ENCODE measurements at regions not wholly inside any gene's neighbourhood (a gene's known extent, or its start where the extent isn't known, plus 50 kb on each side); places are given as distances from the start of the nearest gene placed in this dataset.

DNA sequence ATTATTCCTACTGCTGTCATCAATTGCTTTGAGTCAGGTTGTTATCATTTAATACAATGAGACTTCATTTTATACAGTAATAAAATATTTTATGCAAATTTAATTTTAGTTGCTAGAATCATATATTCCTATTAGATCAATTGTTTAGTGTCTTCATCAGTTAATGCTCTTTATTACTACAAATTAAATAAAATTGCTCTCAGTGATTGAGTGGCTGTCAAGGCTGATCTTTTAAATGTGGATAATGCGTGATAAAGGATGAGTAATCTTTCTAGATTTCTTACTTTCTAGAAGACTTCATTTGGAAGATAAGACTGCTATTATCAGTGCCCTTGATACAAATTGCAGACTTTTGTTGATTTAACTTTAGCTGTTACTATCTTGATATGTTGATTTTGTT is 59.6 kb upstream of the CDH2 start:
- Histone ChIP-seq H3K27me3 (ENCODE audit: insufficient read depth, low read length, poor library complexity) (no peaks in the 10 kb centered on the region), H4K20me1 (ENCODE audit: insufficient read depth, low read length) (no peaks in the 10 kb centered on the region), H3K9ac (ENCODE audit: low read depth, low read length) (no peak overlapping the region), H3K36me3 (ENCODE audit: insufficient read depth, low read length) (no peaks in the 10 kb centered on the region), H3K4me3 (ENCODE audit: low read depth in 1 of 2, low read length in 2 of 2) (no peak overlapping the region), H2AFZ (ENCODE audit: low read depth, low read length) (no peak overlapping the region), H3K4me2 (ENCODE audit: insufficient read depth, low read length) (no peak overlapping the region), H3K27ac (ENCODE audit: low read length) (no peak overlapping the region), H3K79me2 (ENCODE audit: insufficient read depth, low read length) (no peaks in the 10 kb centered on the region), H3K9me3 (ENCODE audit: insufficient read depth, low read length, severe bottlenecking) (no peaks in the 10 kb centered on the region), H3K4me1 (ENCODE audit: insufficient read depth, low read length) (peaks cover 7% of the 10 kb centered on the region; the same call in 1 of the 2 replicates)
- no peak for ATAC-seq (ENCODE audit: insufficient read depth, low read depth)
- DNase-seq, result no peak
- TF ChIP-seq, protein P1, sequence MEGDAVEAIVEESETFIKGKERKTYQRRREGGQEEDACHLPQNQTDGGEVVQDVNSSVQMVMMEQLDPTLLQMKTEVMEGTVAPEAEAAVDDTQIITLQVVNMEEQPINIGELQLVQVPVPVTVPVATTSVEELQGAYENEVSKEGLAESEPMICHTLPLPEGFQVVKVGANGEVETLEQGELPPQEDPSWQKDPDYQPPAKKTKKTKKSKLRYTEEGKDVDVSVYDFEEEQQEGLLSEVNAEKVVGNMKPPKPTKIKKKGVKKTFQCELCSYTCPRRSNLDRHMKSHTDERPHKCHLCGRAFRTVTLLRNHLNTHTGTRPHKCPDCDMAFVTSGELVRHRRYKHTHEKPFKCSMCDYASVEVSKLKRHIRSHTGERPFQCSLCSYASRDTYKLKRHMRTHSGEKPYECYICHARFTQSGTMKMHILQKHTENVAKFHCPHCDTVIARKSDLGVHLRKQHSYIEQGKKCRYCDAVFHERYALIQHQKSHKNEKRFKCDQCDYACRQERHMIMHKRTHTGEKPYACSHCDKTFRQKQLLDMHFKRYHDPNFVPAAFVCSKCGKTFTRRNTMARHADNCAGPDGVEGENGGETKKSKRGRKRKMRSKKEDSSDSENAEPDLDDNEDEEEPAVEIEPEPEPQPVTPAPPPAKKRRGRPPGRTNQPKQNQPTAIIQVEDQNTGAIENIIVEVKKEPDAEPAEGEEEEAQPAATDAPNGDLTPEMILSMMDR (IDR thresholded peaks at IDR 0.05; ENCODE audit: borderline replicate concordance, extremely low read depth, low read length, poor library complexity, severe bottlenecking), result no peak
- TF ChIP-seq EZH2 (IDR thresholded peaks at IDR 0.05; ENCODE audit: borderline replicate concordance, low read depth, low read length, severe bottlenecking), result no peak
